Stromal cell of bone marrow (primary cell): ENCODE measurements at regions not wholly inside any gene's neighbourhood (a gene's known extent, or its start where the extent isn't known, plus 50 kb on each side); places are given as distances from the start of the nearest gene placed in this dataset.
"Not testable (repeated sequence)": the region's sequence is repeated elsewhere in the genome, so short reads cannot be mapped to it uniquely, and the experiment has no call there.

Experiments used
- DNase-seq: peaks from one replicate; pipeline ENCODE4 v3.0.0-alpha.2; 2012; ENCODE audit warnings: low read depth

- DNase-seq, result not testable (repeated sequence)
Measured at GRCh38 chr2:55124682-55125081, 74.4 kb upstream of the RTN4 start.

DNA sequence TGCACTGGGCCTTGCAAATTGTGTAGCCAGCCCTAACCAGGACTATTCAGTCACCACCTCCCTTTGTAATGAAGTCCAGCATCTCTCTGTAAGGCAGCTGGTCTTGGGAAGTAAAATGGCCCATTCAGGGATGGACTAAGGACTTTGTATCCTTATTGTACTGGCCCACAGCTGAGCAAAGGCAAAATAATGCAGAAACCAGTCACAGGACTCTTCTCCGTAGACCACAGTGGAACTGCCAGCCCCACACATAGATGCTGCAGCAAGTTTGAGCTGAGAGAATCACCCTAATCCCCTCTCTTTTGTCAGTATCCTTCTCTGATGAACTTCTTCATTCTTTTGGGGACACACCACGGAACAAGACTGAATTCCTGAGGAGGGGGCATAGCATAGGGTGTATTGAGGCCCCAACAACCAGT, 73.6 kb upstream of the RTN4 start:
- DNase-seq, result no peak

DNA sequence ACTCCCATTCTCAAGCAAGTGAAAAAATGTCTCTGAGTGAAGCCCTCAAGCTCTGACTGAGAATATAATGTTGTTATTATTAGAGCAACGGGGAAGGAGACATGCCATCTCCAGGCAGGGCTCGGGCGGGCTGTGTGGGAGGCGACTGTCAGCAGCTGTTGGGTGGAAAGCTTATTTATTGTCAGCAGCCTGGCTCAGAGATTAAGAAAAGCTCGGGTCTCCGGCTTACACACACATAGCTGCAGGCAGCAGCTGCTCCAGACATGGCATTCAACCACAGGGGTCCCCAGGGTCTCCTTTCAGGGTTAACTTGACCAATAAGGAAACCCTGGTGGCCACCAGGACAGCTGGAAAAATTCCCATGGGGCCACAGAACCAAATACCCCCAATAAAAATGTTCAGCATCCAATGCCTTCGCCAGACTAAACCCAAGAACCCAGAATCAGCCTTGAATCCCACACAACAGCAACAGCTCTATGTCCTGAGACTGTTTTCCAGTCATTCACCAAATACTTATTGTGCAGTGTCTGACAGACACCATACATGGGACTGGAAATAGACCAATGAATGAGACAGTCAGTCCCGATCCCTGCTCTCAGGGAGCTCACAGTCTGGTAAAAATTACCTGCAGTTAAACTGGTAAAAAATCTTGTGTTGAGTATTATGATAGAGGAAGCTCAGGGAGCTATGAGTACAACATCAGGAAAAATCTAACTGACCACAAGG, 70.5 kb upstream of the RTN4 start:
- DNase-seq, result peak; percentile 38

DNA sequence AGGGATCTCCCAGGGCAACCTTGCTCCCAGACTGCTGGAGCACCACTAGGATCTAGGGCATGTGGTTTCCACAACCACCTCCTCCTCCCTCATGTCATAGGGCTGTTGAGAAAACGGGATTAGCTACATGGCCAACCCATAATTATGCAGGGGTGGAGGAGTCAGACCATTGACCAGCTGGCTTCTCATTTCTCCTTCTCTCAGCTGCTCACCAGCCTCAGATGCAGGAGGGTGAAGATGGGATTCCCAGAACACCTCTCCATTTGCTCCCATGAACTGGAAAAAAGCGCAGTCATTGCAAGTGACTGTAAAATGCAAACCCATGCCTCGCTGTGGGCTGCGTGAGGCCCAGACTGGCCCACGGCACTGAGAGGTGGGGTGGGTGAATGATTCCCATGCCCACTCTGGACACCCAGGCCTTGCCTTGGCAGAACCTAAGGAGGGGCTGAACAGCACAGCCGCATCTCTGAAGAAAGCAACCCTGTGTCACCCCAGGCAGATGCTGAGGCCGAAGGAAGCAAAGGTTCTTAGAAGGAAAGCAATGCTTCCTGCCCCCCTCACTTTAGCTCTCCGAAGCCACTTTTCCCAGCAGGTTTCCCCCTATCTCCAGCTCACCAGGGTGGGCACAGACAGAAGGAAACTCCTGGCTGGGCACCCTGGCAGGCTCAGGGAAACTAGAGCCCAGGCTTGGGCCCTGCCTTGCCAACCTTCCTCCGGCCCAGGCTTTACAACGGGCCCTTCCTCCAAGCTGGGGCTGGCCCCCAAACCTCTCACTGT, 69.6 kb upstream of the RTN4 start:
- peak; percentile 60 for DNase-seq

DNA sequence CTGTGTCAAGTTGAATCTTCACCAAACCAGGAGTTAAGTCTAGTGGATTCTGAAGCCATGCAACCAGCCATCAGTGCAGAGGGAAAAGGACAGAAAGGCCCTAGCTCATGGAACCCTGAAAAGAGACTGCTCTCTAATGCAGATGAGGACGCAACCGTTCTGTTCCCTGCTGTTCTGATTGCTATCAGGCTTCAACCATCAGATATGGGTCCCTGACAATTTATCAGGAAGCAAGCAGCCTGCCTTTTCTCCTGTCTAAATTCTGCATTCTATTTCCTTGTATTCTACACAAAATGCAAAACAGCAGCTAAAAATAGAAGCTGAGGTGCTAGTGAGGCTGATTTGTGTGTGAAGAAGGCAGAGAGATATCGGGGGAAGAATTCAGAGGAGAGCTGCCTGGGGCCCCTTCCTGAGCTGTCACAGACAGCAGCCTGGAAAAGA, 68.4 kb upstream of the RTN4 start:
- DNase-seq, result no peak

GRCh38 chr2:55116966-55117365, 66.7 kb upstream of the RTN4 start:
- no peak for DNase-seq

GRCh38 chr2:55116598-55116964, 66.3 kb upstream of the RTN4 start:
- no peak for DNase-seq

GRCh38 chr2:55115761-55116597, 65.7 kb upstream of the RTN4 start:
- no peak for DNase-seq

DNA sequence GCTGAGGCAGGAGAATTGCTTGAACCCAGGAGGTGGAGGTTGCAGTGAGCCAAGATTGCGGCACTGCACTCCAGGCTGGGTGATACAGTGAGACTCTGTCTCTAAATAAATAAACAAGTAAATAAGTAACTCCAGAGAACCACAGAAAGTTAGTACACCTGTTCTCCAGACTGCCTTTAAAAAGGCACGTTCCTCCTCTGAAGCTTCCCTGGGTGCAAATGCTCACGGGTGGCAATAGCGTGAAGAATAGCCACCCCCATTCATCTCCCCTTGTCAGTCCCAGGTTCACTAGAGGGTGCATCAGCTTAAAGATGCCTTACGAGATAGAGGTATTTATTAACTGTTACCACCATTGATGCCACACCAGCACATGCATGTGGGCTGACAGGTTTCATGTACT, 64.3 kb upstream of the RTN4 start:
- no peak for DNase-seq

DNA sequence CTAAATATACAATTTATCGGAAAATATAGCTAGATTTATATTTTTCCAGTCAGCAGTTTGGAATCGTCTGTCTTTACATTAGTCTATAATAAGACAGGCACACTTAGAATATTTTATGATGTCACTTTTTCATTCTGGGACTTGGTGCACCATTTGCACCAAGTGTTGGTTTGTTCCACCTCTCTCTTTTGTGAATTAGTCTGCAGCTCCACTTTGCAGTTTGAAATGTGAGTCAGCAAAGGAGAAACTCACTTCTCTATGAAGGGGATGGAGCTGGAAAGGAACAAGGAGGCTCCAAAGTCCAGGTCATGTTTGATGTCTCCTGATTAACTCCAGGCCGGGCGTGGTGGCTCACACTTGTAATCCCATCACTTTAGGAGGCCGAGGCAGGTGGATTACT, 63.8 kb upstream of the RTN4 start:
- DNase-seq, result no peak

- peak; percentile 87 for DNase-seq
Measured at GRCh38 chr2:55112229-55113031, 62.2 kb upstream of the RTN4 start.

DNA sequence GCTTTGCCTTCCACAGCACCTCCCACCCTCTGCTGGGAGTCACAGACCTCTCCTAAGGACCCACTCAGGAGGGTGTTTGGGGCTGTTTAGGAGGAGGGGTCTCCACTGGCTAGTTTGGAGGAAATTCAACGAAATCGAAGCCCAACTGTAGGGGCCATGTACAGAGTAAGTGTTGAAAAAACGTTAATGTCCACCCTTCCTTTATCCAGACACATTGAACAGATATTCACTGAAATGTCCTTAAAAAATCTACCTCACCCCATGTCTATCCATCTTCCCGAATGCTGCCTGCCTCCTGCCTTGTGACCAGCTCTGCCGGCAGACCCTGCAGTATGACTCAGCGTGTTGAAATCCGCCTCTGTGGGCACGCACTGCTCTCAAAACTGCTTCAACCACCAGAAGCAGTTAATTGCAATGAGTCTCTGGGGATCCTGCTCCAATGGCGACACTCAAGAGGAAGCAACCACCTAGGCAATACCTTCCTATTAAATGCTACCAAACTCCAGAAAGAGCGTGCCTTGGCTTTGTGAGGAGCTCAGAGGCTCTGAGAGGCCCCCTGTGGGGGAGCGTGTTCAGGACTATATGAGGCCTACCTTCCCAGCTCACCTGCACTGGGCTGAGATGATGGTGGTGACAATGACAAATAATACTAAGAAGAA, 61.4 kb upstream of the RTN4 start:
- DNase-seq, result peak; percentile 89

DNA sequence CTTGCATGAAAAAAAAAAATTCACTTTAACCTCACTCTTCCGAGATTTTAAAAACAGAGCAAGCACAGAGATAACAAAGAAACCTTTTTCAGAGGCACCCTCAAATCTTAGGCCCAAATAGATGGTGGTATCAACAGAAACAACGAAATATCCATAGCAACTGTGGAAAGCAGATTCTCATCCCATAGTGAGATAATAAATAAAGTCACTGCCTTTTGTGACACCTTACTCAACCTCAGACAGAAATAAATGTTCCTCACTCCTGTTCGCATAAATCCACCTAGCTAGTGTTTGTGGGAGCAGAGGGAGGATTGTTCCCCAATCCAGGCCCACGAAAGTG, 60.9 kb upstream of the RTN4 start:
- no peak for DNase-seq

DNA sequence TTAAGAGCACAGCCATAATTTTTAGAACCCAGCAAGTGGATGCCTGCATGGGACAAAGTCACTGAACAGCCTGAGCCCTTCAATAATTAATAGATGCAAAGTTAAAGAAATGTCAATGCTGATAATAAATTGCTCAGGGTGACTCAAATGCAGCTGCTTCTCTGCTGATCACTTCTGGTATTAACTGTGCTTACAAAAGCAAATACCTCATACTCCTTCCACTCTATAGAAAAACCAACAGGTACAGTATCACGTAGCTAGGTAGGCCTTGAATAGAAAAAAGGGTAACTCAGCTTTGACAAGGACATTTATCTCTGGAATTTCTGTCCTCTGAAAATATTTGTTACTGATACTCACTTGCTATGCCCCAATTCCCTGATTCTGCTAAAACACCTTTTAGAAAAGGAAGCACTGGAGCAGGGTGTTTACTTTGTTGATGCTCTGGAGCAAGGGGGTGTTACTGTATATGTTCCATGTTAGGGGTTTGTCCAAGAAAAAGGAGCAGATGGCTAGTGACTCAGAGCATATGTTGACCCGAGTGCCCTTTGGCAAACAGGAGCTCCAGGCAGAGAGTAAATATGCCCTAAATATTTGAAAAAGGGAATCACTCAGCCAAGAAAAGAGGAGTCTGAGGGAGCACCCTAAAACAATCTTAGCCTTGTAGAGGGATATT, 59.1 kb upstream of the RTN4 start:
- DNase-seq, result no peak

DNA sequence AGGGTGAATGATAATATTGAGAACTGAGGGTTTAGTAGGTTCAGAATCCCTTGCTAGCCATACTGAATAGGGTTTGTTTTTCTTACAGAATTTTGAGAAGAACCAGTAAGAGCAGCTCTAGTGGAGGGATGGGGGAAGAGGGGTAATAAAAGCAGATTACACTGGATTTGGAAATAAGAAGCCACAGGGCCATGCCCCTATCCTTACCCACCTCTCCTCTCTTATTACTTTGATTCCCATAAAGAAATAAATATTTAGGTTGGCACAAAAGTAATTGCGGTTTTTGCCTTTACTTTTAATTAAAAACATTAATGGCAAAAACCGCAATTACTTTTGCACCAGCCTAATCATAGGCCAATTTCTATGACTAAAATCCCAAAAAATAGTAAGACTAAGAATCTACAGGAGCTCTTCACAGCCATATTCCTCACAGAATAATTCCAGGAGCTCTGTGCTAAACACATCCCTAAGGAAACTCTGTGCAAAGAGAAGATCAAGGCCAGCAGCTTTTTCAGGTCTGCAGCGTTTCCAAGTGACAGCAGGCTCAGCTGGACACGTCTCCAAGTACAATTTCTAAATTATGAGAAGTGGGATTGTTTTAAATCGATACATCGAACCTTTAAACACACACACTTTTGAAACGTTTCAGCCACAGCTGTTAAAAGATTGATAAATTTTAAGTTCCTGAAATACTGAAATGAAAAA, 58.4 kb upstream of the RTN4 start:
- DNase-seq, result no peak

- no peak for DNase-seq
Measured at GRCh38 chr2:55107436-55107835, 57.2 kb upstream of the RTN4 start.

GRCh38 chr2:55106148-55106547, 55.9 kb upstream of the RTN4 start:
- no peak for DNase-seq

DNA sequence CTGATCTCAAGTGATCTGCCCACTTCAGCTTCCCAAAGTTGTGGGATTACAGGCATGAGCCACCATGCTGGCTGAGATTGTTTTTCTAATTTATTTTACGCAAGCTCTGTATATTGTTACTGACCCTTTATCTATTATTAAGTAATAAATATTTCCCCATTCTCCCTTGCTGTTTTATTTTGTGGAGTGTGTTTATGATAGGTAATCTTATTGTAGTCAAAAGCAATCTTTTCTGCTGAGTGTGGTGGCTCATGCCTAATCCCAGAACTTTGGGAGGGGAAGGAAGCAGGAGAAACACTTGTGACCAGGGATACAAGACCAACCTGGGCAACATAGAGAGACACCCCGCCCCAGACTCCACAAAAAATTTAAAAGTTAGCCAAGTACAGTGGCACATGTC, 55.2 kb upstream of the RTN4 start:
- DNase-seq, result no peak

DNA sequence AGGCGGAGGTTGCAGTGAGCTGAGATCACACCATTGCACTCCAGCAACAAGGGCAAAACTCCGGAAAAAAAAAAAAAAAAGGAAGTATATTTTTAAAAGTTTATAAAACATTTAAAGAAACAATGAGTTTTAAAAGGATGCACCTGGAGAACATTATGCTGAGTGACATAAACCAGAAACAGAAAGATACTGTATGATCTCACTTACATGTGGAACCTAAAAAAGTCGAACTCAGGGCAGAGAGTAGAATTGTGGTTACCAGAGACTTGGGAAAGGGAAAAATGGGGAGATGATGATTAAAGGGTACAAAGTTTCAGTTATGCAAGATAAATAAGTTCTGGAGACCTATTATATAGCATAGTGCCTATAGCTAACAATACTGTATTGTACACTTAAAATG, 52.8 kb upstream of the RTN4 start:
- DNase-seq, result no peak
